Upper lobe of right lung (tissue), 1 donor: ENCODE measurements at regions not wholly inside any gene's neighbourhood (a gene's known extent, or its start where the extent isn't known, plus 50 kb on each side); places are given as distances from the start of the nearest gene placed in this dataset.
A peak's percentile ranks its signal among the peaks of the same experiment; 100 is the strongest.
"Not testable (repeated sequence)": the region's sequence is repeated elsewhere in the genome, so short reads cannot be mapped to it uniquely, and the experiment has no call there.

ENCODE experiments used
- ATAC-seq: fragments of 200-7000 bp; cut with Tn5 transposase; one replicate; pipeline ENCODE4 v1.9.1; 2020; ENCODE audit warnings: mild to moderate bottlenecking, moderate library complexity
- DNase-seq: peaks from one replicate; pipeline ENCODE4 v3.0.0-alpha.2; 2020
- H3K27ac ChIP-seq: fragments of 200-600 bp; one replicate; pipeline ENCODE4 v1.8.0; 2022
- H3K27me3 ChIP-seq: fragments of 200-600 bp; one replicate; pipeline ENCODE4 v1.8.0; 2022; ENCODE audit warnings: mild to moderate bottlenecking
- H3K36me3 ChIP-seq: fragments of 200-600 bp; one replicate; pipeline ENCODE4 v1.8.0; 2022
- H3K4me1 ChIP-seq: fragments of 200-600 bp; one replicate; pipeline ENCODE4 v1.8.0; 2022
- H3K4me3 ChIP-seq: fragments of 200-600 bp; one replicate; pipeline ENCODE4 v1.8.0; 2022; ENCODE audit warnings: mild to moderate bottlenecking
- H3K9me3 ChIP-seq: fragments of 200-600 bp; one replicate; pipeline ENCODE4 v1.8.0; 2022
- CTCF ChIP-seq: fragments of 200-600 bp; IDR thresholded peaks from one replicate; pipeline ENCODE4 v1.8.0; 2022; ENCODE audit warnings: antibody characterized with exemption
- intact Hi-C: fragments of 100-400 bp; cut with DNase I; formaldehyde crosslinking; loops from one replicate; pipeline ENCODE4 v1.11.0; 2022
- donor health status: DM: no; HTN: yes; CAD: no; lungs with severe emphysema.

GRCh38 chr13:87314822-87315221, 356.3 kb upstream of the SLITRK5 start:
- ATAC-seq (no peak), DNase-seq (no peak)
- Histone ChIP-seq H3K4me3 (no peak overlapping the region), H3K9me3 (no peaks in the 10 kb centered on the region), H3K36me3 (no peaks in the 10 kb centered on the region), H3K27ac (no peak overlapping the region), H3K4me1 (no peaks in the 10 kb centered on the region), H3K27me3 (no peaks in the 10 kb centered on the region)
- intact Hi-C loops, result no loop called here
- TF ChIP-seq CTCF, result no peak

GRCh38 chr13:87322386-87322785, 348.8 kb upstream of the SLITRK5 start:
- DNase-seq (no peak), ATAC-seq (no peak)
- no peaks in the 10 kb centered on the region for H3K4me1 ChIP-seq
- no peak for TF ChIP-seq CTCF
- H3K36me3 ChIP-seq, result no peaks in the 10 kb centered on the region
- intact Hi-C loops, result no loop called here
- H3K9me3 ChIP-seq, result no peaks in the 10 kb centered on the region
- H3K4me3 ChIP-seq, result no peak overlapping the region
- no peak overlapping the region for H3K27ac ChIP-seq
- no peaks in the 10 kb centered on the region for H3K27me3 ChIP-seq

GRCh38 chr13:87324558-87324957, 346.6 kb upstream of the SLITRK5 start:
- H3K27ac ChIP-seq, result no peak overlapping the region
- H3K36me3 ChIP-seq, result no peaks in the 10 kb centered on the region
- H3K27me3 ChIP-seq, result no peaks in the 10 kb centered on the region
- H3K4me3 ChIP-seq, result no peak overlapping the region
- intact Hi-C loops, result no loop called here
- no peaks in the 10 kb centered on the region for H3K4me1 ChIP-seq
- DNase-seq, result no peak
- no peak for TF ChIP-seq CTCF
- ATAC-seq, result no peak
- no peaks in the 10 kb centered on the region for H3K9me3 ChIP-seq

- ATAC-seq, result peak; percentile 79
- Histone ChIP-seq H3K27ac (no peak overlapping the region), H3K4me1 (no peaks in the 10 kb centered on the region), H3K9me3 (no peaks in the 10 kb centered on the region), H3K27me3 (no peaks in the 10 kb centered on the region), H3K36me3 (no peaks in the 10 kb centered on the region), H3K4me3 (no peak overlapping the region)
- TF ChIP-seq CTCF, result no peak
- no peak for DNase-seq
- intact Hi-C loops, result no loop called here
These were observed 340.0 kb upstream of the SLITRK5 start for GRCh38 chr13:87331178-87331577.

- no peak for ATAC-seq
- H3K4me3 ChIP-seq, result no peak overlapping the region
- H3K27ac ChIP-seq, result no peak overlapping the region
- intact Hi-C loops, result no loop called here
- H3K9me3 ChIP-seq, result no peaks in the 10 kb centered on the region
- no peaks in the 10 kb centered on the region for H3K36me3 ChIP-seq
- H3K4me1 ChIP-seq, result no peaks in the 10 kb centered on the region
- H3K27me3 ChIP-seq, result no peaks in the 10 kb centered on the region
- DNase-seq, result no peak
- TF ChIP-seq CTCF, result no peak
These were observed 337.6 kb upstream of the SLITRK5 start for GRCh38 chr13:87333599-87333998.

GRCh38 chr13:87334176-87334575, 337.0 kb upstream of the SLITRK5 start:
- H3K27me3 ChIP-seq, result no peaks in the 10 kb centered on the region
- H3K36me3 ChIP-seq, result no peaks in the 10 kb centered on the region
- no peak for DNase-seq
- intact Hi-C loops, result no loop called here
- no peak overlapping the region for H3K27ac ChIP-seq
- no peaks in the 10 kb centered on the region for H3K9me3 ChIP-seq
- TF ChIP-seq CTCF, result no peak
- H3K4me1 ChIP-seq, result no peaks in the 10 kb centered on the region
- no peak overlapping the region for H3K4me3 ChIP-seq
- ATAC-seq, result no peak

- intact Hi-C loops, H3K36me3 ChIP-seq: not testable (repeated sequence)
These were observed 334.8 kb upstream of the SLITRK5 start for GRCh38 chr13:87336346-87336889.

More at GRCh38 chr13:87336346-87336889, 334.8 kb upstream of the SLITRK5 start:
- not testable (repeated sequence) for H3K27me3 ChIP-seq, H3K9me3 ChIP-seq, H3K27ac ChIP-seq, ATAC-seq, H3K4me1 ChIP-seq, H3K4me3 ChIP-seq, DNase-seq
